GM12892 (cell line): ENCODE measurements at regions not wholly inside any gene's neighbourhood (a gene's known extent, or its start where the extent isn't known, plus 50 kb on each side); places are given as distances from the start of the nearest gene placed in this dataset.

Source experiments
- POLR2A ChIP-seq: IDR thresholded peaks from 2 replicates; pipeline ENCODE4 v1.6.1; 2011; ENCODE audit warnings: low read depth, low read length, control low read depth
- POLR2AphosphoS5 ChIP-seq: IDR thresholded peaks from 2 replicates; pipeline ENCODE4 v1.6.1; 2011; ENCODE audit warnings: low read depth, low read length, control low read depth

DNA sequence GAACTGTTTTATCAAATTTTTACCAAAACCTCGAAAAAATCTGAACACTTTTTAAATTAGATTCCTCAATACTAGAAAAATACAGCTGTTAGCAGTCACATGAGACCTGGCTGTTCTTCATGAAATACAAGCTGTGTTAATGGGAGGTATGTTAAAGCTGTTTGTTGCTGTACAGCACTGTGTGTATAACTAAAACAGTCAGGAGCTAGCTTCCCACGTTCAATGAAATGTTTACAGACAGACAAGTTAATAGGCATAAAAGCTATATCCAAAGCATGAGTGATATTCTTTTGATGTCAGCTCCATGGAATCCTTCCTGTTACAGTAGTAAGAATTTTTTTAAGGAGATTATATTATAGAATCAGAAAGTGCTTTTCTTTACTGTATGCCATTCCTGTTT is 223.2 kb upstream of the FOXD3 start:
- no peak for TF ChIP-seq POLR2A
- no peak for TF ChIP-seq POLR2AphosphoS5
